GM21737 (cell line): ENCODE measurements at regions not wholly inside any gene's neighbourhood (a gene's known extent, or its start where the extent isn't known, plus 50 kb on each side); places are given as distances from the start of the nearest gene placed in this dataset.
"Not testable (repeated sequence)": the region's sequence is repeated elsewhere in the genome, so short reads cannot be mapped to it uniquely, and the experiment has no call there.

Experiments used
- ATAC-seq: cut with Tn5 transposase; IDR thresholded peaks from one replicate; pipeline ENCODE4 v1.9.1; 2021; ENCODE audit warnings: mild to moderate bottlenecking, moderate library complexity; ENCODE audit not compliant: unreplicated experiment

- no peak for ATAC-seq
These were observed 133.4 kb downstream of the FZD1 start for GRCh38 chr7:91397612-91398011.

- ATAC-seq, result no peak
These were observed 134.1 kb downstream of the FZD1 start for GRCh38 chr7:91398341-91398740.

GRCh38 chr7:91405092-91405788, 141.0 kb downstream of the FZD1 start:
- ATAC-seq, result no peak

GRCh38 chr7:91405873-91406272, 141.6 kb downstream of the FZD1 start:
- not testable (repeated sequence) for ATAC-seq

GRCh38 chr7:91407942-91408341, 143.7 kb downstream of the FZD1 start:
- ATAC-seq, result no peak

- ATAC-seq, result no peak
These were observed 144.3 kb downstream of the FZD1 start for GRCh38 chr7:91408388-91409154.

GRCh38 chr7:91411060-91411459, 146.8 kb downstream of the FZD1 start:
- ATAC-seq, result no peak

- no peak for ATAC-seq
These were observed 148.1 kb downstream of the FZD1 start for GRCh38 chr7:91412298-91412697.

GRCh38 chr7:91414734-91415133, 150.5 kb downstream of the FZD1 start:
- no peak for ATAC-seq

GRCh38 chr7:91416155-91416865, 152.1 kb downstream of the FZD1 start:
- ATAC-seq, result no peak

- ATAC-seq, result no peak
These were observed 156.4 kb downstream of the FZD1 start for GRCh38 chr7:91420606-91421005.

GRCh38 chr7:91421018-91421417, 156.8 kb downstream of the FZD1 start:
- ATAC-seq, result no peak

- no peak for ATAC-seq
These were observed 160.1 kb downstream of the FZD1 start for GRCh38 chr7:91424371-91424770.

- no peak for ATAC-seq
These were observed 160.9 kb downstream of the FZD1 start for GRCh38 chr7:91425149-91425548.

GRCh38 chr7:91427051-91427450, 162.8 kb downstream of the FZD1 start:
- no peak for ATAC-seq

GRCh38 chr7:91431601-91432000, 167.4 kb downstream of the FZD1 start:
- no peak for ATAC-seq

- ATAC-seq, result no peak
These were observed 170.6 kb downstream of the FZD1 start for GRCh38 chr7:91434836-91435235.

GRCh38 chr7:91435381-91436059, 171.3 kb downstream of the FZD1 start:
- ATAC-seq, result no peak

- ATAC-seq, result no peak
These were observed 172.4 kb downstream of the FZD1 start for GRCh38 chr7:91436655-91437054.

GRCh38 chr7:91440198-91440597, 176.0 kb downstream of the FZD1 start:
- ATAC-seq, result not testable (repeated sequence)

- no peak for ATAC-seq
These were observed 179.6 kb downstream of the FZD1 start for GRCh38 chr7:91443862-91444261.
